ENCODE measurements at regions not wholly inside any gene's neighbourhood (a gene's known extent, or its start where the extent isn't known, plus 50 kb on each side); places are given as distances from the start of the nearest gene placed in this dataset.

GRCh38 chr5:61728287-61728686 is 396.2 kb downstream of the ZSWIM6 start:
- DNase-seq (ENCODE audit: low spot score) (no peak), ATAC-seq (ENCODE audit: low FRiP score) (no peak)
- no peak for TF ChIP-seq CTCF (IDR thresholded peaks at IDR 0.05)

DNA sequence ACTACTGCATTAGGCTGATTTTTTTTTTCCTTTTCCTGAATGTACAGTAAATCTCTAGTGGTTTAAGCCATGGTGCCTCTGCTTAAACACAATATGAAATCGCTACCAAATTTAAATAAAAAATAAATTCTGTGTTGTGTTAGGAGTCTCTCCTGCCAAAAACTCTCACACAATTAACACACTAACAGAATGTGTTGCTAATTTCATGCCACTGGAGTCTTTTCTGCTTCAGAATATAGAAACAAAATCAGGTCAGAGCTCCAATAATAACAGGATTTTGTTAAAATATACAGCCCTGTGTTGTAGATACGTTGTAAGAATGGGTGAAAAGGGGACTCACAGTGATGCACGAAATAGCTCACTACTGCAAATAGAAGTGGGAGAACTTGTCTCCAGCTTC is 398.8 kb downstream of the ZSWIM6 start:
- DNase-seq (ENCODE audit: low spot score) (no peak), ATAC-seq (ENCODE audit: low FRiP score) (no peak)
- TF ChIP-seq CTCF (IDR thresholded peaks at IDR 0.05), result no peak

DNA sequence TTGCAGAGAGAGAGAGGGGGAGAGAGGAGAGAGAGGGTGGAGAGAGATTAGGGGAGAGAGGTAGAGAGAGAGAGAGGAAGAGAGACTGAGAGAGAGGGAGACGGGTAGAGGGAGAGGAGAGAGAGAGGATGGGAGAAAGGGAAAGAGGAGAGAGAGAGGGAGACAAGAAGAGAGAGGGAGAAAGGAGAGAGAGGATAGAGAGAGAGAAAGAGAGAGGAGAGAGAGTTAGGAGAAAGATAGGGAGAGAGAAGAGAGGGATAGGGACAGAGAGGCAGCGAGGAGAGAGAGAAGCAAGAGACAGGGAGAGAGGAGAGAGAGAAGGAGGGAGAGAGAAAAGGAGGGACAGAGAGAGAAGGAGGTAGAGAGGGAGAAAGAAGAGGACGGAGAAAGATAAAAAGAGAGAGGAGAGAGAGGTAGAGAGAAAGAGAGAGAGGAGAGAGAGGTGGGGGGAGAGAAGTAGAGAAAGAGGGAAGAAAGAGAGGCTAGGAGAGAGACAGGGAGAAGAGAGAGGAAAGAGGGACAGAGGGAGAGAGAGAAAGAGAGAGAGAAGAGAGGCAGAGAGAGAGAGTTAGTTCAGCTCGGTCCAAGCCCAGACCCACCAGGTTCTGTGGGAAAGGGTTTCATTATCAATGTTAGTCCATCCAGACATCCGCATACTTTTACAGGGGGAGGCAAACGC is 399.3 kb downstream of the ZSWIM6 start:
- TF ChIP-seq CTCF (IDR thresholded peaks at IDR 0.05), result no peak
- no peak for ATAC-seq (ENCODE audit: low FRiP score)
- no peak for DNase-seq (ENCODE audit: low spot score)

GRCh38 chr5:61731946-61732314 is 399.9 kb downstream of the ZSWIM6 start:
- TF ChIP-seq CTCF (IDR thresholded peaks at IDR 0.05), result no peak
- DNase-seq (ENCODE audit: low spot score) (no peak), ATAC-seq (ENCODE audit: low FRiP score) (peak; percentile 28)

GRCh38 chr5:61732369-61732768 is 400.3 kb downstream of the ZSWIM6 start:
- ATAC-seq (ENCODE audit: low FRiP score) (peak; percentile 73), DNase-seq (ENCODE audit: low spot score) (no peak)
- TF ChIP-seq CTCF (IDR thresholded peaks at IDR 0.05), result no peak

DNA sequence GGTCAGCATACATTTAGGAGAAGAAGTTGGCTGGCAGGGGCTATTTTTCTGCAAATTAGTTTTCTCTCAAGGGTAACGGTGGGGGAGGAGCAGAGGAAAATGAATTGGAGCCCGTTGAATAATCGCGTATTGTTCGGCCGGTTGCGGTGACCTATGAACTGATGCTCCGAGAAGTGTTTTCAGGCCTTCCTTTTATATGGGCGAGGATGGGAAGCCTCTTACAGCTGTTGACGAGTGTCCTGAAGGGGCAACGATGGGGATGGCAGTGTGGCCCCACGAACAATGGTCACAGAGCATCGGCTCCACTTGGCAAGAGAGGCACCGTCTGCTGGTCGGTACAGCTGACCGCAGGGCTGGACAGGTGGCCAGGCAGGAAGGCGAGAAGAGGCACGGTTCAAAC is 400.7 kb downstream of the ZSWIM6 start:
- TF ChIP-seq CTCF (IDR thresholded peaks at IDR 0.05), result no peak
- DNase-seq (ENCODE audit: low spot score) (no peak), ATAC-seq (ENCODE audit: low FRiP score) (no peak)

DNA sequence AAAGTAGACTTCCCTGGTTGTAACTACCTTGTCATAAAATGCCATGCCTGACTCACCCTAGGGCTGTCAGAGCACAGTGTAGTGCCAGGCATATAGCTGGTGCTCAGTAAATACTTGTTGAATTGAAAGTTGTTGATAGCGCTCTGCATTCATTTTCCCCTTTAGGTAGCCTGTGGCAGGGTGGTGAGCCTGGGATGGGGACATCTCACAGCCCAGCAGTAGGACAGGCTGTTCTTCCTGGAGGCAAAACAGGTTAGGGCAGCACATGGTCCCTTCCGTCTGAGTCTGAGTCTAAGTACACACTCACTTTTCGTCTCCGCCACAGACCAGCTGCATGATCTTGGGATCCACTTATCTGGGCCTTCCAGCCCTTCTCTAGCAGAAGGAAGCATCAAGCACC is 401.9 kb downstream of the ZSWIM6 start:
- DNase-seq (ENCODE audit: low spot score) (no peak), ATAC-seq (ENCODE audit: low FRiP score) (no peak)
- no peak for TF ChIP-seq CTCF (IDR thresholded peaks at IDR 0.05)
